ENCODE measurements at regions not wholly inside any gene's neighbourhood (a gene's known extent, or its start where the extent isn't known, plus 50 kb on each side); places are given as distances from the start of the nearest gene placed in this dataset.
"Not testable (repeated sequence)": the region's sequence is repeated elsewhere in the genome, so short reads cannot be mapped to it uniquely, and the experiment has no call there.

GRCh38 chr3:8356066-8356465, 145.6 kb upstream of the LMCD1 start:
- DNase-seq (ENCODE audit: low read depth) = not testable (repeated sequence)

GRCh38 chr3:8357859-8358258, 143.8 kb upstream of the LMCD1 start:
- DNase-seq (ENCODE audit: low read depth) = no peak

GRCh38 chr3:8359133-8359532, 142.5 kb upstream of the LMCD1 start:
- peak; percentile 5 for DNase-seq (ENCODE audit: low read depth)

GRCh38 chr3:8363200-8363599, 138.4 kb upstream of the LMCD1 start:
- DNase-seq (ENCODE audit: low read depth) = no peak

- DNase-seq (ENCODE audit: low read depth) = no peak
These were observed 136.1 kb upstream of the LMCD1 start for GRCh38 chr3:8365541-8365940.

GRCh38 chr3:8366219-8366810, 135.3 kb upstream of the LMCD1 start:
- DNase-seq (ENCODE audit: low read depth) = no peak

- DNase-seq (ENCODE audit: low read depth) = no peak
These were observed 133.0 kb upstream of the LMCD1 start for GRCh38 chr3:8368598-8368997.

- no peak for DNase-seq (ENCODE audit: low read depth)
These were observed 132.0 kb upstream of the LMCD1 start for GRCh38 chr3:8369638-8370037.

GRCh38 chr3:8371085-8371551, 130.5 kb upstream of the LMCD1 start:
- peak; percentile 95 for DNase-seq (ENCODE audit: low read depth)

GRCh38 chr3:8371960-8372463, 129.6 kb upstream of the LMCD1 start:
- no peak for DNase-seq (ENCODE audit: low read depth)

GRCh38 chr3:8380904-8381704, 120.5 kb upstream of the LMCD1 start:
- no peak for DNase-seq (ENCODE audit: low read depth)

GRCh38 chr3:8385848-8386620, 115.6 kb upstream of the LMCD1 start:
- peak; percentile 23 for DNase-seq (ENCODE audit: low read depth)

GRCh38 chr3:8387571-8387970, 114.1 kb upstream of the LMCD1 start:
- DNase-seq (ENCODE audit: low read depth) = no peak

GRCh38 chr3:8399686-8400085, 101.9 kb upstream of the LMCD1 start:
- no peak for DNase-seq (ENCODE audit: low read depth)

GRCh38 chr3:8400911-8401310, 100.7 kb upstream of the LMCD1 start:
- DNase-seq (ENCODE audit: low read depth) = no peak

- DNase-seq (ENCODE audit: low read depth) = no peak
These were observed 97.6 kb upstream of the LMCD1 start for GRCh38 chr3:8403996-8404395.

GRCh38 chr3:8405144-8405543, 96.5 kb upstream of the LMCD1 start:
- no peak for DNase-seq (ENCODE audit: low read depth)

- no peak for DNase-seq (ENCODE audit: low read depth)
These were observed 95.1 kb upstream of the LMCD1 start for GRCh38 chr3:8406479-8406878.

GRCh38 chr3:8413337-8413926, 88.2 kb upstream of the LMCD1 start:
- no peak for DNase-seq (ENCODE audit: low read depth)

- DNase-seq (ENCODE audit: low read depth) = peak; percentile 53
These were observed 84.7 kb upstream of the LMCD1 start for GRCh38 chr3:8416965-8417364.

- peak; percentile 35 for DNase-seq (ENCODE audit: low read depth)
These were observed 81.0 kb upstream of the LMCD1 start for GRCh38 chr3:8420612-8421011.

GRCh38 chr3:8421267-8421666, 80.4 kb upstream of the LMCD1 start:
- DNase-seq (ENCODE audit: low read depth) = no peak

Measured in EH (cell line).